Activated CD8-positive, alpha-beta memory T cell treated with anti-CD3 and anti-CD28 coated beads, Interleukin-2, amount 10 ng/mL, durations not matched to agents 7 days and 5 days (primary cell): ENCODE measurements at regions not wholly inside any gene's neighbourhood (a gene's known extent, or its start where the extent isn't known, plus 50 kb on each side); places are given as distances from the start of the nearest gene placed in this dataset.

Source experiments
- ATAC-seq: fragments of 150-1000 bp; cut with Tn5 transposase; one replicate; pipeline ENCODE4 v1.10.0; 2021; ENCODE audit warnings: moderate library complexity
- CTCF ChIA-PET: fragments of 350-600 bp; sonication (Branson Sonifier 250); formaldehyde crosslinking; loops from one replicate; lab custom pipeline; 2021; ENCODE audit warnings: antibody characterized with exemption; lab: Charles Lee
- DNase-seq: peaks from one replicate; pipeline ENCODE4 v3.0.0-alpha.2; 2020
- H3K27ac Mint-ChIP-seq: one replicate; pipeline ENCODE4 v1.8.0; 2021; ENCODE audit warnings: mild to moderate bottlenecking, mixed read lengths
- H3K27me3 Mint-ChIP-seq: one replicate; pipeline ENCODE4 v1.8.0; 2021; ENCODE audit warnings: mixed read lengths
- H3K36me3 Mint-ChIP-seq: one replicate; pipeline ENCODE4 v1.8.0; 2021; ENCODE audit warnings: mild to moderate bottlenecking, mixed read lengths
- H3K4me1 Mint-ChIP-seq: one replicate; pipeline ENCODE4 v1.8.0; 2021; ENCODE audit warnings: mixed read lengths
- H3K4me3 Mint-ChIP-seq: one replicate; pipeline ENCODE4 v1.8.0; 2021; ENCODE audit warnings: mild to moderate bottlenecking, moderate library complexity, mixed read lengths
- H3K9me3 Mint-ChIP-seq: one replicate; pipeline ENCODE4 v1.8.0; 2022; ENCODE audit warnings: low read depth, mixed read lengths

DNA sequence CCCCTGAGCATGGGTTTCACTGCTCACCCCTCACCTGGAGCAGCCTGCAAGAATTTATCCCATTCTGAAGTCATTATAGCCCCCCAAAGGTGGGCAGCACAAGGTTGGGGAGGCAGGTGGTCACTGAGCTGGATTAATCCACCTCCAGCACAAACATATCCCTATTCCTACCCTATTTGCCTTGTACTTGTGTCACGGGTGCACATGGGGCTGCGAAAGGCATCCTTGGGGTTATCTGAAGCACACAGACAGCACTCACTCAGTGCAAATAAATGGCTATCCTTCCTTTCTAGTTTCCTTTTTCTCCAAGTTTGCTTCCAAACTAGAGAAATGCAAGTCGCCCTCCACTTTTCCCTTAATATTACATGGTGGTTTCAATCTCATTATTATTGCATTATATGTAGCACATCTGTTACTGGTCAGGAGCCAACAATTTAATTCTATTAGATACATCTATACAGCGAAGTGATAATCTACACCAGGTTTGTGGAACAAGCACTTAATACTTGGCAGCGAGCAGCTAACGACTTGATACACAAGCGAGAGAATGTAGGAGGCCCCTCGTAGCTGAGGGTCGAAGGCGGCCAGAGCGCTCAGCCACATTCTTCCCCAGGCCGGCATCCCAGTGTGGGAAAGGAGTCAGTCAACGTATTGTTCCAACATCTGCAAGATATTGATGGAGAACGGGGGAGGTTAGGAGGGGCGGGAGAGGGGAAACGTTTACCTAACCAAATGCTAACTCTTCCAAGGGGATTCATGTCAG, 121.3 kb upstream of the HABP2 start:
- H3K9me3 Mint-ChIP-seq, result peaks cover 2% of the 10 kb centered on the region
- no peak for DNase-seq
- no peak overlapping the region for H3K4me3 Mint-ChIP-seq
- CTCF ChIA-PET, result no interaction called here
- no peaks in the 10 kb centered on the region for H3K4me1 Mint-ChIP-seq
- peaks cover 11% of the 10 kb centered on the region for H3K27me3 Mint-ChIP-seq
- no peak overlapping the region for H3K27ac Mint-ChIP-seq
- no peak for ATAC-seq
- H3K36me3 Mint-ChIP-seq, result no peaks in the 10 kb centered on the region

GRCh38 chr10:113433711-113434110, 119.1 kb upstream of the HABP2 start:
- ATAC-seq (no peak), DNase-seq (no peak)
- no peak overlapping the region for H3K4me3 Mint-ChIP-seq
- no peaks in the 10 kb centered on the region for H3K36me3 Mint-ChIP-seq
- CTCF ChIA-PET, result no interaction called here
- H3K27ac Mint-ChIP-seq, result no peak overlapping the region
- no peaks in the 10 kb centered on the region for H3K4me1 Mint-ChIP-seq
- H3K9me3 Mint-ChIP-seq, result peaks cover 2% of the 10 kb centered on the region
- peaks cover 13% of the 10 kb centered on the region for H3K27me3 Mint-ChIP-seq

GRCh38 chr10:113434315-113434714, 118.5 kb upstream of the HABP2 start:
- no peaks in the 10 kb centered on the region for H3K4me1 Mint-ChIP-seq
- no peak for DNase-seq
- H3K4me3 Mint-ChIP-seq, result no peak overlapping the region
- ATAC-seq, result no peak
- H3K27ac Mint-ChIP-seq, result no peak overlapping the region
- peaks cover 13% of the 10 kb centered on the region for H3K27me3 Mint-ChIP-seq
- peaks cover 2% of the 10 kb centered on the region for H3K9me3 Mint-ChIP-seq
- CTCF ChIA-PET, result no interaction called here
- no peaks in the 10 kb centered on the region for H3K36me3 Mint-ChIP-seq

GRCh38 chr10:113434950-113435349, 117.9 kb upstream of the HABP2 start:
- Mint-ChIP-seq H3K4me3 (no peak overlapping the region), H3K9me3 (peaks cover 2% of the 10 kb centered on the region), H3K36me3 (no peaks in the 10 kb centered on the region), H3K27me3 (peaks cover 12% of the 10 kb centered on the region), H3K4me1 (no peaks in the 10 kb centered on the region), H3K27ac (no peak overlapping the region)
- CTCF ChIA-PET, result no interaction called here
- DNase-seq (no peak), ATAC-seq (no peak)

GRCh38 chr10:113435881-113436280, 117.0 kb upstream of the HABP2 start:
- no peak overlapping the region for H3K27ac Mint-ChIP-seq
- ATAC-seq, result no peak

DNA sequence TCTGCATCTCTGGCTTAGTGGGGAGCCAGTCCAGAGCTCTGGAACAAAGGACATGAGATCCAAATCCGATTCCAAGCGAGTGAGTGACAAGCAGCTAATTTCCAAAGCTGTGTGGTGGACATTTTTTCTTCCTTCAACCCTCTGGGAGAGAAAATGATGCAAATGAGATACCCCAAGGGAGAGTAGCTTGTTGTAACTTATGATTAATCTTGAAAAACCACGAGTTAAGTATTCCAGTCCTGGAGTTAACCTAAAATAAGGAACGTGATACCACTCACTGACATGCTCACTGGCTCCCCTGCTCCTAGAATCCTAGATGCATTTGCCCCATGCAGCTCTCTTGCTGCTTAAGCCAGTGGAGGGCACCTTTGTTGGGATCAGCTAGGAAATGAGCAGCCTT, 116.0 kb upstream of the HABP2 start:
- no peaks in the 10 kb centered on the region for H3K36me3 Mint-ChIP-seq
- no peak overlapping the region for H3K27ac Mint-ChIP-seq
- DNase-seq (no peak), ATAC-seq (no peak)
- no peaks in the 10 kb centered on the region for H3K9me3 Mint-ChIP-seq
- CTCF ChIA-PET, result no interaction called here
- no peak overlapping the region for H3K4me3 Mint-ChIP-seq
- no peaks in the 10 kb centered on the region for H3K4me1 Mint-ChIP-seq
- H3K27me3 Mint-ChIP-seq, result peaks cover 17% of the 10 kb centered on the region

More at GRCh38 chr10:113435881-113436280, 117.0 kb upstream of the HABP2 start:
- Mint-ChIP-seq H3K4me1 (no peaks in the 10 kb centered on the region), H3K9me3 (no peaks in the 10 kb centered on the region), H3K4me3 (no peak overlapping the region), H3K27me3 (peaks cover 12% of the 10 kb centered on the region), H3K36me3 (no peaks in the 10 kb centered on the region)
- DNase-seq, result no peak
- CTCF ChIA-PET, result no interaction called here

DNA sequence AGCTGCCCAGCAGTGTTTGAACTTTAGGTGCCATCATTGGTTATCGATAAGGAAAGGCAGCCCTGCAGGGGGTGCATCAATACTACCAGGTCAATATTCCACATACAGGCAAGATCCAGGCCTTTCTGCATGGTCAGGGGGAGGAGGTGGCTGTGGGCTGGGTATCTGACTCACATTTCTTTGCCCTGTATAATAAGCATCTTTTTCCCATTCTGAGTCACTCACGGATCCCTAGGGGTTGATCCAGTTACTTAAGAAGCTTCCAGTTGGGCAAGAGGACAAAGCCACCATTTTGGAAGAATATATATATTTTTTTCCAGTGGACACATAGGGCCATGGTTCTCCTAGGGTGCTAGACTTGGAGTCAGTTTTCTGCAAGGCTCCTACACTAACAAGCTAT, 114.2 kb upstream of the HABP2 start:
- no peaks in the 10 kb centered on the region for H3K36me3 Mint-ChIP-seq
- no peak overlapping the region for H3K4me3 Mint-ChIP-seq
- H3K27ac Mint-ChIP-seq, result no peak overlapping the region
- no peaks in the 10 kb centered on the region for H3K4me1 Mint-ChIP-seq
- CTCF ChIA-PET, result no interaction called here
- ATAC-seq (no peak), DNase-seq (no peak)
- H3K9me3 Mint-ChIP-seq, result no peaks in the 10 kb centered on the region
- peaks cover 21% of the 10 kb centered on the region for H3K27me3 Mint-ChIP-seq

- H3K9me3 Mint-ChIP-seq, result no peaks in the 10 kb centered on the region
- ATAC-seq, result no peak
- CTCF ChIA-PET, result no interaction called here
- DNase-seq, result no peak
- no peak overlapping the region for H3K4me3 Mint-ChIP-seq
- no peak overlapping the region for H3K27ac Mint-ChIP-seq
- H3K27me3 Mint-ChIP-seq, result peaks cover 27% of the 10 kb centered on the region
- no peaks in the 10 kb centered on the region for H3K4me1 Mint-ChIP-seq
- H3K36me3 Mint-ChIP-seq, result no peaks in the 10 kb centered on the region
Observed at GRCh38 chr10:113441220-113441619, 111.6 kb upstream of the HABP2 start.

DNA sequence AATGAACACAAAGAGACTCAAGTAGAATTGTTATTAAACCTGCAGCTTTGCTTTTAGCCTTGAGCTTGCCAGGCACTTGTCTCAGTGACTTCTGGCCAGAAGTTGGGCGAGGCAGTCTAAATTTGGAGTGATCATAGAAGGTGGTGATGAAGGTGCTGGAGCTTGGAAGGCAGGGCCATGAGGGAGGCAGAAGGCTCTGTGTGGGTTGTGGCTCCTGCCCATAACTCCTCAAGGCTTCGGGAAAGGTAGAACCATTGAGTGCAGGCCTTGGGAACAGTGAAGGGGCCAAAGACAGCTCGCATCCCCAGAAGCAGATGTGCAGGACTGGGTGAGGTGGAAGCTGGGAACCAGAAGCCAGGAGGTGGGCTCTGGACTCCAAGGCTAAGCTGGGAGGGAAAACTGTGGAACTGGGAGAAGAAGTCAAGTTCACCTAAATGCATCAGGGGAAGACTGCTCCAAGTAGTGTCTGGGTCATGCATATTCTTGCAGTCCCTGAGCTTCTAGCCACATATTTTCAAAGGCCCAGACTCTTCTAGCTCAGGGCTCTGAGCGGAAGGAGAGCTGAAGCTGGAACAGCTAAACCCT, 111.1 kb upstream of the HABP2 start:
- H3K4me1 Mint-ChIP-seq, result no peaks in the 10 kb centered on the region
- H3K4me3 Mint-ChIP-seq, result no peak overlapping the region
- ATAC-seq (no peak), DNase-seq (no peak)
- H3K36me3 Mint-ChIP-seq, result no peaks in the 10 kb centered on the region
- no peak overlapping the region for H3K27ac Mint-ChIP-seq
- CTCF ChIA-PET, result no interaction called here
- H3K9me3 Mint-ChIP-seq, result no peaks in the 10 kb centered on the region
- peaks cover 27% of the 10 kb centered on the region for H3K27me3 Mint-ChIP-seq

DNA sequence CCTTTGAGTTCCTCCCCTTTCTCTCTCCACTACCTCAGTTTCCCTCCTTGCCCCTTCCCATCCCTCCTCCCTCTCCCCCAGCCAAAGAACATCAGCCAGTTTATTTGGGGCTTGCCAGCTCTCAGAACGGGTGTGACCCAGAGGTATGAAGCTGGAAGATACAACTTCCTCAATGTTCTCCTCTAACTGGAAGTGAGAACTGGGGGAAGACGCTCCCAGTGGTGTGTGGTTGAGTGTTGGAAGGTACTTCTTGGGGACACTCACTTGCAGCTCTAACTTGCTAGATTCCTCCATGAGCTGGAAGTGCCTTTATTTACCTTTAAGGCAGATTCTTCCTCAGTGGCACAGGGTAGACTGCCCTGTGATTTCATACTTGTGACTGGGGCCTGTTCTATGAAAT, 110.5 kb upstream of the HABP2 start:
- no peak for ATAC-seq
- no peaks in the 10 kb centered on the region for H3K4me1 Mint-ChIP-seq

GRCh38 chr10:113443141-113443925, 109.5 kb upstream of the HABP2 start:
- CTCF ChIA-PET, result no interaction called here
- Mint-ChIP-seq H3K9me3 (no peaks in the 10 kb centered on the region), H3K27ac (no peak overlapping the region), H3K4me3 (no peak overlapping the region), H3K4me1 (no peaks in the 10 kb centered on the region), H3K36me3 (no peaks in the 10 kb centered on the region), H3K27me3 (peaks cover 36% of the 10 kb centered on the region)
- ATAC-seq (no peak), DNase-seq (no peak)

More for the DNA sequence above, 110.5 kb upstream of the HABP2 start:
- H3K27ac Mint-ChIP-seq, result no peak overlapping the region
- no peak overlapping the region for H3K4me3 Mint-ChIP-seq
- H3K9me3 Mint-ChIP-seq, result no peaks in the 10 kb centered on the region
- H3K27me3 Mint-ChIP-seq, result peaks cover 31% of the 10 kb centered on the region
- no peaks in the 10 kb centered on the region for H3K36me3 Mint-ChIP-seq
- CTCF ChIA-PET, result no interaction called here
- DNase-seq, result no peak

DNA sequence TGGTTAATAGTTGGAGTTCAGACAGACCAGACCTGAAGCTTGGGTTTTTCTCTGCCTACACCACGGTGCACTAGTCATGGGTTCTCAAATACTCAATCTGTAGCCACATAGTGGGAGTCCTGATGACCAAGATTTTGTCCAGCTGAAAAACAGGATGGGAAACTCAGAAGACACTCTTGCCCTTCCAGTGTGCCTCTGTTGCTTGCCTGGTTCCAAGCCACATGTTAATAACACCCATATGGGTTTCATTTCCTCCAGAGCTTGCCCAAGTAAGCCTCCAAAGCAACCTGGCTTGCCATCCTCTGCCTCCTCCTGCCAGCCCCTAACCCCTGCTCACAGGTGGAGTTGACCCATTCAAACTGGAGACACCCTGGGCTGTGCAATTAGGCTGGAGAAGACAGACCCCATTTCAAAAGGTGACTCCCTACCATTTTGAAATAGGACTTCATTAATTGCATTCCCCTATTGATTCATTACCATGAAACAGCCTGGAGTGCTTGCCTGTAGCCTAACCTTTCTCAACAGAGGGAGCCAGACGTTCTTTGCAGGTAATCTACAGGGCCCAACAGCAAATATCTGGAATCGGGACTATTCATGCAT, 108.0 kb upstream of the HABP2 start:
- ATAC-seq, result no peak
- H3K9me3 Mint-ChIP-seq, result no peaks in the 10 kb centered on the region
- H3K4me1 Mint-ChIP-seq, result no peaks in the 10 kb centered on the region
- H3K4me3 Mint-ChIP-seq, result no peak overlapping the region
- CTCF ChIA-PET, result no interaction called here
- no peak overlapping the region for H3K27ac Mint-ChIP-seq
- no peak for DNase-seq
- H3K27me3 Mint-ChIP-seq, result peaks cover 35% of the 10 kb centered on the region
- no peaks in the 10 kb centered on the region for H3K36me3 Mint-ChIP-seq

DNA sequence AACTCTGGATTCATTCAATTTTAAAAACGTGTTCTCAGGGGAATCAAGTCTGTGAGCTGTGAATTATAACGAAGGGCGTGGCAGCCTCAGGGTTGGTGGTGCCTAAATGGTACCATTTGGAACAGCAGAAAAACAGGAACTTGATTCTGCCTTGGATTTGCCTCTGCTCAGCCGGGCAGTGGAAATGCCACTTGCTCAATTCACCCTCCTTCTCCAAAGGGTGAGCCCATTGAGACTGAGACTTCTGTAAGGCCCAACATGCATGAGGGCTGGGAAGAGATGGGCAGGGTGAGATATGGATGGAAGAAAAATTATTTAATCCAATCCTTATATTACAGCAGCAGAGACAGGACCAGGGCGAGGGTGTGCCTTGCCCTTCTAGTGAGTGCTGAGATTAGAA, 107.1 kb upstream of the HABP2 start:
- CTCF ChIA-PET, result no interaction called here
- ATAC-seq (no peak), DNase-seq (no peak)
- H3K27me3 Mint-ChIP-seq, result peaks cover 39% of the 10 kb centered on the region
- H3K36me3 Mint-ChIP-seq, result no peaks in the 10 kb centered on the region
- no peaks in the 10 kb centered on the region for H3K9me3 Mint-ChIP-seq
- no peak overlapping the region for H3K4me3 Mint-ChIP-seq
- H3K27ac Mint-ChIP-seq, result no peak overlapping the region
- no peaks in the 10 kb centered on the region for H3K4me1 Mint-ChIP-seq
